AG04450 (cell line): ENCODE measurements at regions not wholly inside any gene's neighbourhood (a gene's known extent, or its start where the extent isn't known, plus 50 kb on each side); places are given as distances from the start of the nearest gene placed in this dataset.
A peak's percentile ranks its signal among the peaks of the same experiment; 100 is the strongest.

ENCODE experiments used
- CTCF ChIA-PET: fragments of 300-600, 350-600 bp; formaldehyde crosslinking; extraction: SDS; loops from one replicate; lab custom pipeline; 2022; ENCODE audit warnings: antibody characterized with exemption, inconsistent platforms; lab: Charles Lee
- POLR2A ChIA-PET: fragments of 350-600 bp; formaldehyde crosslinking; extraction: SDS; loops from one replicate; lab custom pipeline; 2021; ENCODE audit warnings: antibody characterized with exemption, inconsistent platforms; lab: Yijun Ruan, JAX
- DNase-seq: peaks from one replicate; pipeline ENCODE4 v3.0.0-alpha.2; 2011; ENCODE audit warnings: low read depth, low spot score
- H3K27ac ChIP-seq: one replicate; pipeline ENCODE4 v1.5.1; 2012; ENCODE audit warnings: low read depth, low read length, control low read depth
- H3K27me3 ChIP-seq: one replicate; pipeline ENCODE4 v1.6.0; 2012; ENCODE audit warnings: low read length; ENCODE audit not compliant: control insufficient read depth, insufficient read depth
- H3K4me3 ChIP-seq: 2 replicates; pipeline ENCODE4 v1.5.1; 2011; ENCODE audit warnings: mild to moderate bottlenecking, low read depth, low read length, control low read depth
- H3K9me3 ChIP-seq: 2 replicates; pipeline ENCODE4 v1.5.1; 2012; ENCODE audit warnings: low read length; ENCODE audit not compliant: control insufficient read depth, insufficient read depth
- TF ChIP-seq, protein P1 (sequence below): IDR thresholded peaks from 2 replicates; pipeline ENCODE4 v1.5.1; 2011; ENCODE audit warnings: low read depth, low read length, control low read depth, inconsistent platforms

DNA sequence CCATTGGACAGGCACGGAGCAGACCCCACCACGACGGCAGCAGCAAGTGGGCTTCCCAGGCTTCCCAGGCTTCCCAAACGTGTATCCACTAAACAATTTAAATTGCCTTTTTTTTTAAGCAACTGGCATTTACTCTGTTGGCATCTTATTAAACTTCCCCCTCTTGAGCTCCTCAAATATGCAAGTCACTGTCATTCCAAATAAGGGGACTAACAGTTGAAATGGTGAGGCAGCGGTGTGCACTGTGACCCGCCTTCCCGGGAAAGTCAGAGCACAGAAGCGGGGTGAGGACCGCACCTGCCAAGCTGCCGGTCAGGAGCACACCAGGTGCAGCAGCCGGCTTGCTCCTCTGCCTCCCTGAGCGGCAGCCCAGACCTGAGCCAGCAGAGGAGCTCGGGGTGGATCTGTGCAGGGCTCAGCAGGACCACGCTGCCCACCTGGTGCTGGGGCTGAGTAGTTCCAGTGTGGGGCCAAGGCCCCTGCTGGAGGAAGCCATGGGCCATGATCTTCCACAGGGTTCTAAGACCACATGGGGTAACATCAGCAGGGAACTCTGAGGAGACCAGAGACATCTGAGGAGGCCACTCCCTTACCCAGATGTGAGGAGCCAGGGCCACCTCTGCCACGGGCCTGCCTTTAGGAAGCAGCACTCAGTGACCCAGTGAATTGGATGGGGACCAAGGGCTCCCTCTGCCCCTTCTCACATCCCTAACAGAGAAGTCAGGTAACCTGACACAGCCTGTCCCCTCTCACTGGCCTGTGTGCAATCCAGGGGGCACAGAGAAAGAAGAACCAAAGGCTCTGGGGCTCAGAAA lies 245.4 kb downstream of the NPHP4 start:
- Histone ChIP-seq H3K27ac (no peak overlapping the region), H3K27me3 (no peaks in the 10 kb centered on the region), H3K9me3 (peaks cover 70% of the 10 kb centered on the region), H3K4me3 (no peak overlapping the region)
- no peak for DNase-seq
- ChIA-PET POLR2A (no interaction called here), CTCF (interaction anchor here (1.3 kb wide), 1 partner anchor 18 kb away, joined by 4 read pairs; no protein-coding TSS in a partner anchor)
- TF ChIP-seq, protein P1, sequence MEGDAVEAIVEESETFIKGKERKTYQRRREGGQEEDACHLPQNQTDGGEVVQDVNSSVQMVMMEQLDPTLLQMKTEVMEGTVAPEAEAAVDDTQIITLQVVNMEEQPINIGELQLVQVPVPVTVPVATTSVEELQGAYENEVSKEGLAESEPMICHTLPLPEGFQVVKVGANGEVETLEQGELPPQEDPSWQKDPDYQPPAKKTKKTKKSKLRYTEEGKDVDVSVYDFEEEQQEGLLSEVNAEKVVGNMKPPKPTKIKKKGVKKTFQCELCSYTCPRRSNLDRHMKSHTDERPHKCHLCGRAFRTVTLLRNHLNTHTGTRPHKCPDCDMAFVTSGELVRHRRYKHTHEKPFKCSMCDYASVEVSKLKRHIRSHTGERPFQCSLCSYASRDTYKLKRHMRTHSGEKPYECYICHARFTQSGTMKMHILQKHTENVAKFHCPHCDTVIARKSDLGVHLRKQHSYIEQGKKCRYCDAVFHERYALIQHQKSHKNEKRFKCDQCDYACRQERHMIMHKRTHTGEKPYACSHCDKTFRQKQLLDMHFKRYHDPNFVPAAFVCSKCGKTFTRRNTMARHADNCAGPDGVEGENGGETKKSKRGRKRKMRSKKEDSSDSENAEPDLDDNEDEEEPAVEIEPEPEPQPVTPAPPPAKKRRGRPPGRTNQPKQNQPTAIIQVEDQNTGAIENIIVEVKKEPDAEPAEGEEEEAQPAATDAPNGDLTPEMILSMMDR: no peak

DNA sequence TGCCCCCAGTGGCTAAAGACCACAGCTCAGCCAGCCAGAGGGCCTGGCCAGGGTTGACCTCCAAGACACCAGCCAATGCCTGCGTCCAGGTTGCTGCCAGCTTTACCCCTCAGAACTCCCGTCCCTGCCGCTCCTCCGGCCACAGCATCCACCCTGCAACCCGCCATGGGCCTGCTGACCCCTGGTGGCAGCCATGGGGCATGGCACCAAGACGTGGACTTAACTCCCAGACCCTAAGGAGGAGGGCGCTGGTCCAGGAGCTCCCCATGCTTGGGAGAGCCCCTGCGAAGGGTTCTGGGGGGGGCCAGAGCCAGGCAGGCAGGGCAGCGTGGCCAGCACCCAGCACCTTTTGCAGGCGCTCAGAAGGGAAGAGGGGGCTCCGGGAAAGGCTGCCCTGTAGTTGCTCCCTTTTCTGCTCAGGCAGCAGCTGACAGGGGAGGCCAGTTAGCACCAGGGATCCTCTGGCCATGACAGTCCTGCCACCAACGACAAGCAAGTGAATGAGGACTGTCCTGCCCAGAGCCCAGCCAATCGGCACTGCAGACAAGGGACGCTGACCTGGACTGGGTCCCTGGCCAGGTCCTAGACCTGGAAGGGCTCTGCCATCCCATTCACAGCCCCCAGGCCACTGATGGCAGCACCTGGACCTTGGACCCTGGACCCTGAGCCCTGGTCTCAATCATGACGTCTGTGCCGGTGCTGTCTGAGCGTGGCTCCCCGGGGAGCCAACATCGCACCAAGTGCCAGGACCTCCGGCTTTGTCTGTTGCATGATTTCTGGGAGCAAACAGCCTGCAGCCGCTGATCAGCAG lies 246.2 kb downstream of the NPHP4 start:
- DNase-seq: peak; percentile 4

GRCh38 chr1:5744911-5745799 lies 247.1 kb downstream of the NPHP4 start:
- no peaks in the 10 kb centered on the region for H3K27me3 ChIP-seq
- DNase-seq: no peak
- H3K4me3 ChIP-seq: no peak overlapping the region
- ChIA-PET POLR2A (no interaction called here), CTCF (interaction anchor here (1.3 to 1.7 kb wide), 2 partner anchors 20 to 235 kb away, joined by 3 to 4 read pairs; no protein-coding TSS in a partner anchor)
- TF ChIP-seq, protein P1: no peak
- H3K9me3 ChIP-seq: peaks cover 72% of the 10 kb centered on the region
- H3K27ac ChIP-seq: no peak overlapping the region

More for the DNA sequence above, 246.2 kb downstream of the NPHP4 start:
- Histone ChIP-seq H3K4me3 (no peak overlapping the region), H3K27ac (no peak overlapping the region), H3K9me3 (peaks cover 77% of the 10 kb centered on the region), H3K27me3 (no peaks in the 10 kb centered on the region)
- ChIA-PET POLR2A (no interaction called here), CTCF (interaction anchor here (1.3 to 1.7 kb wide), 2 partner anchors 19 to 236 kb away, joined by 3 to 4 read pairs; no protein-coding TSS in a partner anchor)
- TF ChIP-seq, protein P1: peak; percentile 62

DNA sequence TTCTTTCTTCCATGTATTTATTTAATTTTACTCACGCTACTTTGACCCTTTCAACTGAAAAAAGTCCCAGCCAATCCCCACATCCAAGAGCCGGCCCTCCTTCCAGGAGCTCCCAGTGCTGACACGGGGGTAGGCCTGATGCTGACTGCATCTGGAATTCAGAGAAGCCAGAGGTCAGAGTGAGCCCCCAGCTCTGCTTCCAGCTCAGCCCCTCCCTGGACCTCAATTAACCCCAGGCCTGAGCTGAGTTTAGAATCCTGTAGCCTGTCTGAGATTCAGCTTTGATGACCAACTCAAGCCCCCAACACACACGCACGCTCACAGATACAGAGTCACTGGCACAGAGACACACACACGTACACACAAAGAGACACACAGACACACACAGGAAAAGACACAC lies 247.9 kb downstream of the NPHP4 start:
- H3K27me3 ChIP-seq: no peaks in the 10 kb centered on the region
- H3K4me3 ChIP-seq: no peak overlapping the region
- no peak for DNase-seq
- POLR2A ChIA-PET: no interaction called here
- CTCF ChIA-PET: no interaction called here
- no peak overlapping the region for H3K27ac ChIP-seq
- peaks cover 77% of the 10 kb centered on the region for H3K9me3 ChIP-seq
- TF ChIP-seq, protein P1: no peak
